ENCODE measurements at regions not wholly inside any gene's neighbourhood (a gene's known extent, or its start where the extent isn't known, plus 50 kb on each side); places are given as distances from the start of the nearest gene placed in this dataset.
"Not testable (repeated sequence)": the region's sequence is repeated elsewhere in the genome, so short reads cannot be mapped to it uniquely, and the experiment has no call there.

- DNase-seq (ENCODE audit: low read depth): no peak
Observed at GRCh38 chr12:3367750-3368444, 123.1 kb upstream of the PRMT8 start.

- DNase-seq (ENCODE audit: low read depth): no peak
Observed at GRCh38 chr12:3371018-3371417, 120.0 kb upstream of the PRMT8 start.

- no peak for DNase-seq (ENCODE audit: low read depth)
Observed at GRCh38 chr12:3375326-3375725, 115.7 kb upstream of the PRMT8 start.

GRCh38 chr12:3376779-3377455, 114.1 kb upstream of the PRMT8 start:
- DNase-seq (ENCODE audit: low read depth): no peak

GRCh38 chr12:3378655-3379054, 112.3 kb upstream of the PRMT8 start:
- DNase-seq (ENCODE audit: low read depth): no peak

- DNase-seq (ENCODE audit: low read depth): no peak
Observed at GRCh38 chr12:3379079-3379478, 111.9 kb upstream of the PRMT8 start.

GRCh38 chr12:3380200-3381043, 110.6 kb upstream of the PRMT8 start:
- no peak for DNase-seq (ENCODE audit: low read depth)

GRCh38 chr12:3381059-3382047, 109.7 kb upstream of the PRMT8 start:
- DNase-seq (ENCODE audit: low read depth): peak; percentile 57

- no peak for DNase-seq (ENCODE audit: low read depth)
Observed at GRCh38 chr12:3389986-3390385, 101.0 kb upstream of the PRMT8 start.

GRCh38 chr12:3397596-3397995, 93.4 kb upstream of the PRMT8 start:
- not testable (repeated sequence) for DNase-seq (ENCODE audit: low read depth)

- DNase-seq (ENCODE audit: low read depth): no peak
Observed at GRCh38 chr12:3398196-3398789, 92.7 kb upstream of the PRMT8 start.

- DNase-seq (ENCODE audit: low read depth): no peak
Observed at GRCh38 chr12:3405821-3406220, 85.2 kb upstream of the PRMT8 start.

- no peak for DNase-seq (ENCODE audit: low read depth)
Observed at GRCh38 chr12:3407723-3408122, 83.3 kb upstream of the PRMT8 start.

GRCh38 chr12:3409662-3410061, 81.3 kb upstream of the PRMT8 start:
- no peak for DNase-seq (ENCODE audit: low read depth)

GRCh38 chr12:3416159-3416558, 74.8 kb upstream of the PRMT8 start:
- no peak for DNase-seq (ENCODE audit: low read depth)

GRCh38 chr12:3416670-3417069, 74.3 kb upstream of the PRMT8 start:
- no peak for DNase-seq (ENCODE audit: low read depth)

- no peak for DNase-seq (ENCODE audit: low read depth)
Observed at GRCh38 chr12:3417113-3417512, 73.9 kb upstream of the PRMT8 start.

GRCh38 chr12:3417937-3418462, 73.0 kb upstream of the PRMT8 start:
- DNase-seq (ENCODE audit: low read depth): no peak

GRCh38 chr12:3418609-3419390, 72.2 kb upstream of the PRMT8 start:
- no peak for DNase-seq (ENCODE audit: low read depth)

GRCh38 chr12:3419558-3419957, 71.4 kb upstream of the PRMT8 start:
- no peak for DNase-seq (ENCODE audit: low read depth)
